Stimulated activated CD4-positive, alpha-beta T cell treated with anti-CD3 and anti-CD28 coated beads, TNF-alpha, amount 100 ng/mL, for 1 hour (primary cell): ENCODE measurements at regions not wholly inside any gene's neighbourhood (a gene's known extent, or its start where the extent isn't known, plus 50 kb on each side); places are given as distances from the start of the nearest gene placed in this dataset.

Experiments used
- DNase-seq, 3 donors: peaks; one replicate each; pipeline ENCODE4 v3.0.0-alpha.2; 2020; ENCODE audit warnings: low read depth in 3 of 3, low spot score in 1 of 3

DNA sequence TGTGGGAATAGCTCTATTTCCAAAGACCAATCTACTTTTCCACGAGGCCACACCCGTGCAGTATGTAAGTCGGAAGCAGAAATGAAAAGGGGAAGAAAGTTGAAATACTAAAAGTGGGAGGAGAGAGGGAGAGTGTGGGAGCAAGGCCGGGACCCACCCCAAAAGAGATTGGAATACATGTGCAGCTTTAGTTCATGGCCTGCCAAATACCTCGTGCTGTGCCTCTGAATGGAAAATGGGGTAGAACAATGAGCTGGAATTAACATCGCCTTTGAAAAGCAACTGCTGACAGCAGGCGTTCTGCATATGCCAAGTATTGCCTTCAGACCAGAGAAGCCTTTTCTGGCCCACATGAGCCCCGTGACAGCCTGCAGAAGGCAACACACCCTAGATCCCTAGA, 155.6 kb downstream of the CD83 start:
- no peak for DNase-seq

DNA sequence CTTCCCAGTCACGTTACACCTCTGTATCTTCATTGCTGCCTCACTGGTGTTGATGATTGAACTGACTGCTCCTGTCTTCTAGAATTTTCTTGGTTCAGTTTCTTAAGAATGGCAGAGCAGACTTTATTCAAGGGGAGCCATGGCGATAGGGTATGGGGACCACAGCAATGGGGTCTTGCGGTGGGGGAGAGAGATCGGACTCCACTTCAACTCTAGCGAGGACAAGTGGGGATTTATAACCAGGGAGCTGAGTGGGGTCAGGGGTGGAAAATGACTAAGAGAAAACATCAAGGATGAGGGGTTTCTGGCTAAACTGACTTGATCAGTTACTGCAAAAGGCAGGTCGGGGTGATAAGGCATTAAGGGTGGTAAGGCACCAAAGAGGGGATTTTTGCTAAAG, 156.4 kb downstream of the CD83 start:
- no peak for DNase-seq

DNA sequence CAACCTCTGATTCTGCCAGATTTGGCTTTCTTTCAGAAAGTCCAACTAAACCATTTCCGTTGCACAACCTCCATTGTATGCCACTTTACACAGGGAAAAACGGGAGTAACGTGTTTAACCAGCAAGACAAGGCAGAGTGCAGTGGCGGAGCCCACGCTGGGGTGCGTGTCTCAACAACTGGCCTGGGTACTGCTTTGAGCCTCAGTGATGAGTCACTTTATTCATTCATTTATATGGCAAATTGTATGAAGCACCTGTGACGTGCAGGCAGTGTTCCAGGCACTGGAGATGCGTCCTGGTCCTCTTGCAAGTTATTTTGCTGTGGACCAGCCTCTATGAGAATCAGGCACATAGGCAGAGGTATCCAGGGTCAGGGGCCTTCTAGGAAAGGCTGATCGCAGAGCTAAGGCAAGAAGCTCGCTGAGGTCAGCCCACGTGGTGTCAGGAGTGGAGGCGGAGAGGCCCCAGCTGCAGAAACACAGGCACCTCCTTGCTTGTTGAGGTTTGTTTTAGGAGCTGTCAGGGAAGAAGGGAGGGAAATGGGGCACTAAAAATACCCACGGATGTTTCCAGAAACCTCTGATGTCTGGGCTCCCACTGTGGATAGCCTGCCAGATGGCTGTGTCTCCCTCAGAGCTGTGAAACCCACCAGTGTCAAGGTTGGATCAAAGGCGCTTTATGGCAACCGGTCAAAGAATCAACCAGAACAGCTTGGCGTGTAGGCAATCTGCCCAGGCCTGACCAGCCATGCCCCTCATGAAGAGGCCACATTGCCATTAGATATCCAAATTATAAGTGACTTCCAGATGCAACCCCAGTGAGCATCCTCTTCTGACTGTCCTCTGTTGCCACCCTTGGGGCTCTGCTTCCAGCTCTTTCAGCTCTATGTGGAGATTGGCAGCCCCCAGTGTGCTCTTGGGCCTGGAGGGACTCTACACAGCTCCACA, 157.2 kb downstream of the CD83 start:
- no peak for DNase-seq

GRCh38 chr6:14275493-14275851, 157.9 kb downstream of the CD83 start:
- DNase-seq: no peak

GRCh38 chr6:14276071-14276470, 158.5 kb downstream of the CD83 start:
- DNase-seq: no peak

DNA sequence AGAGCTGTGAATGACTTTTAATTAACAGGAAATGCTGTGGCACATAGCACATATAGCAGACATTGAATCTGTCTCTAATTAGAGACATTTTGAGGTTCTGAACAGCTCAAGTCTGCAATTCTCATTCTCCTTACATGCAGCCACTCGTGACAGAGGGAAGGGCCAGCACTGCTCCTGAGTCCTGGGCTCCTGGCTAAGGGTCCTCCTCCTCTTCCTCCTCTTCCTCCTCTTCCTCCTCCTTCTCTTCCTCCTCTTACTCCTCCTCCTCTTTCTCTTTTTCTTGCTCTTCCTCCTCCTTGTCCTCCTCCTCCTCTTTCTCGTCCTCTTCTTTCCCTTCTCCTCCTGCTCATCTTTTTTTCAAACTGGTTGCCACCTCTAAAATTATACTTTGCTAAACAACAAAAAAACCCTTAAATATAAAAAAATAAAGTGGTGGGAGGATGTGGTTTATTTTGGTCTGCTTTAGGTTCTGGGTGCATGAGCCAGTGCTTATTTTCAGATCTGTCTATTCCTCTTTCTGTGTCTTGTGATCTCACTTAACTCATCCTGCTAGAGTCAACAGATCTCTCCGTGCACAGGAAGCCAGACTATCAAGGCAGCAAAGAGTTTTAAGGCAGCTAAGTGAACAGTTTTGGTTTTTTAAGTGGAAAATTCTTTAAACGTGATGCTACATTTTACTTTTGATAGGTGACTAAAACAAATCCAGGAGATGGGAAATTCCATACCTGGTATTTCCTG, 159.3 kb downstream of the CD83 start:
- DNase-seq: no peak

- no peak for DNase-seq
Observed at GRCh38 chr6:14277405-14277930, 159.9 kb downstream of the CD83 start.

GRCh38 chr6:14278006-14278405, 160.4 kb downstream of the CD83 start:
- no peak for DNase-seq

GRCh38 chr6:14278446-14278845, 160.9 kb downstream of the CD83 start:
- DNase-seq: no peak

- no peak for DNase-seq
Observed at GRCh38 chr6:14280006-14280510, 162.5 kb downstream of the CD83 start.

DNA sequence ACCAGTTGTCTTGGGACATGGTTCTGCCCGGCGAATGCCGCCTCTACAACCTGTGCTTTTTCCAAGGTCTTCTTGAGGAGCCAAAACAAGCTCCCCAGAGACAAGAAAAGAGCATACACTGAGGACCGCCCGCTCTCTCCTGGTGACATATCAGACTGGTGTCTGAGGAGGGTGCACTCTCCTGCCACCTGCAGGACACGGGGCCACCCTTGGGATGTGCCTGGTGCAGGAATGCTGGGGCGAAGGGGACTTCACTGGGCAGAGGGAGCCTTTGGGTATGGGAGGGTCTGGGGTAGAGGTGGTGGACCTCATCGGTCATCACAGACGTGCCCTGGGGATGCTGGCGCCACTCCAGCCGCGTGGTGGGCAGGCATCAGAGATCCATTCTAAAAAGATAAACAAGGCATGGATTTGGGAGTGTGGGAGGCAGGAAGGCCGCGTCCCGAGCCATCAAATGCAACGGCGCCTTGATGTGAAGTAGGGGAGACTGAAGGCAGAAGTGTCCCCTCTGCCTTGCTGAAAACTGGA, 163.3 kb downstream of the CD83 start:
- no peak for DNase-seq

GRCh38 chr6:14281811-14282660, 164.5 kb downstream of the CD83 start:
- DNase-seq: no peak

DNA sequence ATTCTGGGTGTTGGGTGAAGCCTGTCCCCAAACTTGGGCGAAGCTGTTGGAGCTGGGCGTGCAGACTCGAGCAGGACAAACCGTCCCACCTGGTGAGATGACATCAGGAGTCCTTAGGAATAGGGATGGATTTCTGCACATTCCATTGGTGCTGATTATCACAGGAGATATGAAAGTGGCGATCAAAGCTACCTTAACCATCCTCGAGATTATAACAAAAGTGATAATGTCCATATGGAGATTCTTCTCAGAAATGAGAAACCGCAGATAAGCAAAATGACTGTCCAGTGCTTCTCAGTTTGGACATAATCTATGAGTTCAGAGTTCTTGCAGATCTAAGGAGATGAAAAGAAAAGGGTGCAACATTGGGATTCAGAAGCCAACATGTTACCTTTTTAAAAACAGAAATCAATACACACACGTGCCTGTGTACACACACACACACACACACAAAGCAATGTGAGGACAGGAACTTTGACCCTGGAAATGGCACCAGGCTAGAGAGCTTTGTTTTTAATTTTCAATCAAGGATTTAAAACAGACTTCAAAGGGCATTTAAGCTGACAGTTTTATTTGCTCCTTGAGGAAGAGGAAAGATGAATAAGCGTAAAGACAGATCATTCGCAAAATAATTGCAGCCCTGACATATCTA, 165.4 kb downstream of the CD83 start:
- DNase-seq: no peak

GRCh38 chr6:14283600-14284235, 166.1 kb downstream of the CD83 start:
- DNase-seq: no peak

DNA sequence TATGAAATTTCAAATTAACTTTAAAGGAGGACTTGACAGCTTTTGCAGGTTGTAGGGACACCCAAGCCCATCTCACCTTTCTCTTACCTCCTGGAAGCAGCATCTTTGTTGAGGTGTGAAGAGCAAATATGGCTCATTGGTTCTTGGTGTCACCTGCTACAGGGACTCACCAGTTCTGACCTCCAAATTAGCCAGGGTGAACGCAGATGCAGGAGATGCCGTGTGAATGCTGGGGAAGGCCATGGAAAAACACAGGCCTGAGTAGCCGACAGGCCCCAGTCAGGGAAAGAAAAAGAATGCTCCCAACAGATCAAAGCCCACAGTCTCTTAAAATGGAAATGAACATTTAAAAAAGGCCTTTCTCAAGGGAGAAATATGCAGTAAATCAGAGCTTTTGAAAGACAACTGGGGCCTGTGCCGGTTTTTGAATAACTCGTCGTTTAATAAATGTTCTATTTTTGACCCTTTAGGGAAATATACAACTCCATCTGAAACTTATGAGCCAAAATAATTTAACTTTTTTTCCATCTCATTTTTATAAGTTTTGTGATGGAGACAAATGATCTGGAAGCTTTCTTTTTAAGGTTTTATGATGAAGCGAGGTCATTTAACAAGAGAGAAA, 167.5 kb downstream of the CD83 start:
- no peak for DNase-seq

DNA sequence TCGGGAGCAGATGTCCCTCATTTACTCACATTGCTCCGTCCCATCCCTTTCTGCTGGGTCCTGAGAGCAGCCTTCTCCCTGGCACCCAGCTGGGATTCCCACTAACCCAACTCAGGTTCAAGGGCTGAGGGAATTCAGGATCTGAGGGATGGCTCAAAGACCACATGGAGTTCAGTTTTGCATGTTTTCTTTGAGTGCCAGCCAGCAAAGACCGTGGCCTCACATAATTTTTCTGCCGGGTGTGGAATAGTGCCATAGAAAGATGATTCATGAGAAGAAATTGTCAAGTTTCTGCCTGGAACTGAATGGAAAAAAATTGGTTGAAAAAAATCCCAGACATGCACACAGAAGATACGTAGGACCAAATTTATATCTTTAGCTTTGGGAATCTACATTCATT, 168.6 kb downstream of the CD83 start:
- DNase-seq: no peak

GRCh38 chr6:14286634-14287428, 169.3 kb downstream of the CD83 start:
- DNase-seq: no peak

DNA sequence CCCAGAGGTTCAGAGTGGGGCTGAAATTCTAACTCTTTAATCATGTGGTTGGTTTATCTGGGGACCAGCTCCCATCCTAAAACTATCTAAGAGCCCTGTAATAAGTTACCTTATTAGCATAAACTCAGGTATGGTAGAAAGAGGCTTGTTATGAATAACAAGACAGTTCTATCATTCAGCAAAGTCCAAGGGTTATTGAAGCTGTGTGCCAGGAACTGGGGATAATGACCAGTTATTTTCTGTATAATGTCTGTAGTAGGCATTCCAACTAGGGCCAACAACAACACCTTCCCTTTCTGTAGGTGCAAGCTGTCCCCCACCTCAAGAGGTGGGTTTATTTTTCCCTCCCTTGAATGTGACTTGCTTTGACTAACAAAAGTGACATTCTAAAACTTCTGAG, 170.1 kb downstream of the CD83 start:
- DNase-seq: no peak

GRCh38 chr6:14288910-14289309, 171.3 kb downstream of the CD83 start:
- no peak for DNase-seq
